ENCODE measurements at regions not wholly inside any gene's neighbourhood (a gene's known extent, or its start where the extent isn't known, plus 50 kb on each side); places are given as distances from the start of the nearest gene placed in this dataset.

- H3K27ac Mint-ChIP-seq: no peak overlapping the region
- H3K27me3 Mint-ChIP-seq (ENCODE audit: low read depth): peaks cover 29% of the 10 kb centered on the region
- Histone ChIP-seq H2BK5ac (ENCODE audit: insufficient read length, low read length) (no peak overlapping the region), H3K4ac (ENCODE audit: low read depth, low read length) (no peak overlapping the region), H3K9ac (ENCODE audit: extremely low read depth, insufficient read length, low read length) (no peak overlapping the region), H2BK15ac (ENCODE audit: low read depth, low read length) (no peak overlapping the region), H3K4me2 (ENCODE audit: insufficient read depth, insufficient read length, low read length) (no peak overlapping the region), H2BK120ac (ENCODE audit: low read depth, low read length, poor library complexity, severe bottlenecking) (no peak overlapping the region), H3K23me2 (ENCODE audit: insufficient read length, low read depth, low read length, poor library complexity, severe bottlenecking) (no peaks in the 10 kb centered on the region), H4K5ac (ENCODE audit: insufficient read length, low read depth, low read length) (no peak overlapping the region), H3K56ac (ENCODE audit: insufficient read length, low read depth, low read length) (no peak overlapping the region), H3K9me3 (ENCODE audit: control insufficient read depth, low read depth, low read length) (no peaks in the 10 kb centered on the region), H4K20me1 (ENCODE audit: control insufficient read depth, insufficient read depth, insufficient read length) (no peaks in the 10 kb centered on the region), H3K14ac (ENCODE audit: insufficient read depth, low read length) (no peak overlapping the region), H4K91ac (ENCODE audit: insufficient read length, low read depth, low read length) (no peak overlapping the region), H2AFZ (ENCODE audit: low read length) (no peak overlapping the region), H3K27ac (ENCODE audit: insufficient read length, low read depth, low read length) (no peak overlapping the region), H3T11ph (ENCODE audit: low read length) (no peak overlapping the region), H3K79me1 (ENCODE audit: insufficient read depth, low read depth, low read length, poor library complexity, severe bottlenecking) (no peaks in the 10 kb centered on the region), H3K79me2 (ENCODE audit: insufficient read depth, low read length) (no peaks in the 10 kb centered on the region), H2BK12ac (ENCODE audit: insufficient read length, low read depth, low read length) (no peak overlapping the region), H4K8ac (replicated peaks; ENCODE audit: insufficient read length, low read depth, low read length) (no peak overlapping the region), H3K4me1 (ENCODE audit: insufficient read depth, low read length) (no peaks in the 10 kb centered on the region), H3K23ac (ENCODE audit: insufficient read length, low read depth, low read length) (no peak overlapping the region), H3K27me3 (ENCODE audit: insufficient read depth, low read length) (no peaks in the 10 kb centered on the region), H2AK5ac (ENCODE audit: insufficient read length, low read length) (no peak overlapping the region), H2BK20ac (ENCODE audit: low read depth, low read length, poor library complexity, severe bottlenecking) (no peak overlapping the region), H3K18ac (ENCODE audit: insufficient read length, low read depth, low read length) (no peak overlapping the region)
- H3K4me3 Mint-ChIP-seq: no peak overlapping the region
- no peaks in the 10 kb centered on the region for H3K9me3 Mint-ChIP-seq
- H3K4me1 Mint-ChIP-seq: no peaks in the 10 kb centered on the region
- WGBS (ENCODE audit: extremely low coverage, insufficient read length, low lambda C conversion rate): no CpG with 5 or more reads among the region's 3 CpGs
- no peaks in the 10 kb centered on the region for H3K36me3 Mint-ChIP-seq (ENCODE audit: insufficient read depth in 1 of 3, low read depth in 3 of 3)
- no peak for TF ChIP-seq CTCF (conservative IDR thresholded peaks at IDR 0.05)
- no peak for DNase-seq
Observed at GRCh38 chr12:53854701-53855316, 83.8 kb upstream of the HOXC13 start.
